ENCODE measurements at regions not wholly inside any gene's neighbourhood (a gene's known extent, or its start where the extent isn't known, plus 50 kb on each side); places are given as distances from the start of the nearest gene placed in this dataset.
"Not testable (repeated sequence)": the region's sequence is repeated elsewhere in the genome, so short reads cannot be mapped to it uniquely, and the experiment has no call there.

DNA sequence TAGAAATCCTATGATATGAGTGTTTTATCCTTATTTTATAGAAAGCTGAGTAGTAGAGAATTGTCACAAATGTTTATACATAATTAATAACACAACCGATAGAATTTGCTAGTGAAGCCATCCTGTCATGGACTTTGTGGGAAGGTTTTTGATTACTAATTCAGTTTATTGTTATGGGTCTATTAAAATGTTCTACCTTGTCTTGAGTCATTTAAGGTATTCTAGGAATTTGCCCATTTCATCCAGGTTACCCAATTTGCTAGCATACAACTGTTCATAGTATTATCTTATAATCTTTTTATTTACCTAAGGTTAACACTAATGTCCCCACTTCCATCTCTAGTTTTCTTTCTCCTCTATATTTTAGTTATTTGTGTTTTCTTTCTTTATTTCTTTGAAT is 553.1 kb upstream of the ATXN7L3B start:
- no peaks in the 10 kb centered on the region for H3K9me3 ChIP-seq (ENCODE audit: control insufficient read depth in 1 of 2, low read length in 2 of 2)
- H3K27me3 ChIP-seq (ENCODE audit: low read depth, low read length): no peaks in the 10 kb centered on the region
- no peak overlapping the region for H3K4me3 ChIP-seq (ENCODE audit: low read depth in 1 of 2, low read length in 2 of 2)
- H3K36me3 ChIP-seq (ENCODE audit: control insufficient read depth in 1 of 2, insufficient read depth in 2 of 2, low read length in 2 of 2): no peaks in the 10 kb centered on the region
- no peaks in the 10 kb centered on the region for H3K4me1 ChIP-seq (ENCODE audit: control insufficient read depth in 1 of 2, insufficient read depth in 2 of 2, low read length in 2 of 2)
- no peak overlapping the region for H3K27ac ChIP-seq (ENCODE audit: low read length)

DNA sequence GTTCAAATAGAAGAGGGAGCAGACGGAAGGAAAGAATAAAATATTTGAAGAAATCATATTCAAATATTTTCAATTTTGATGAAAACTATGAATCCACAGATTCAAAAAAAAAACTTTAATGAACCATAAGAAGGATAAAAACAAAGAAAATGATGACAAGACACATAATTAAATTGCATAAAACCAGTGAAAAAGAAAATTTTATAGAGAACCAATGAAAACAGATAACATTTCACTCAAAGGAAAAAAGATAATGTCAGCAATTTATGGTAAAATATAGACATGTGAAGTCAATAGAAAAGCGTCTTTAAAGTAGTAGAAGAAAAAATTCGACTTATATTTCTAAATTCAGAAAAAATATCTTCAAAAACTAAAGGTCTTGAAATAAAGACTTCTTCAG is 546.5 kb upstream of the ATXN7L3B start:
- Histone ChIP-seq H3K9me3 (ENCODE audit: control insufficient read depth in 1 of 2, low read length in 2 of 2) (no peaks in the 10 kb centered on the region), H3K27me3 (ENCODE audit: low read depth, low read length) (no peaks in the 10 kb centered on the region), H3K4me1 (ENCODE audit: control insufficient read depth in 1 of 2, insufficient read depth in 2 of 2, low read length in 2 of 2) (no peaks in the 10 kb centered on the region), H3K36me3 (ENCODE audit: control insufficient read depth in 1 of 2, insufficient read depth in 2 of 2, low read length in 2 of 2) (no peaks in the 10 kb centered on the region), H3K4me3 (ENCODE audit: low read depth in 1 of 2, low read length in 2 of 2) (no peak overlapping the region), H3K27ac (ENCODE audit: low read length) (no peak overlapping the region)

DNA sequence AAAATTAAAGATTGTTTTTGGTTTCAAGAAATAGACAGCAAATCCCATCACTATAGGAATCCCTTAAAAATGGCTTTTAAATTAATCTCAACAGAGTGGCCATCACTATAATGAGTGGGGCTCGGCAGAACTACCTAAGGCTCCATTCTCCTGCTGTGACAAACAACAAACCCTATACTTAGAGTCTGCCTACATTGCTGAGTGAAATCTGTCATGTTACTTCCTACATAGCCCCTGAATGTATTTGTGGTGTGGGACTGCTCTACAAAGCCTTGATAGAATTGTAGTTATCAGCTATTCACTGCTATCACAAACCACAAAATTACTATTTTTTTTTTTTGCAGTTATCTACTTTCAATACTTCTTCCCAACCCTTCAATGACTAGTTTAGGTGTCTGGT is 538.7 kb upstream of the ATXN7L3B start:
- Histone ChIP-seq H3K27me3 (ENCODE audit: low read depth, low read length) (no peaks in the 10 kb centered on the region), H3K4me1 (ENCODE audit: control insufficient read depth in 1 of 2, insufficient read depth in 2 of 2, low read length in 2 of 2) (no peaks in the 10 kb centered on the region), H3K9me3 (ENCODE audit: control insufficient read depth in 1 of 2, low read length in 2 of 2) (no peaks in the 10 kb centered on the region), H3K36me3 (ENCODE audit: control insufficient read depth in 1 of 2, insufficient read depth in 2 of 2, low read length in 2 of 2) (no peaks in the 10 kb centered on the region), H3K4me3 (ENCODE audit: low read depth in 1 of 2, low read length in 2 of 2) (no peak overlapping the region), H3K27ac (ENCODE audit: low read length) (no peak overlapping the region)

DNA sequence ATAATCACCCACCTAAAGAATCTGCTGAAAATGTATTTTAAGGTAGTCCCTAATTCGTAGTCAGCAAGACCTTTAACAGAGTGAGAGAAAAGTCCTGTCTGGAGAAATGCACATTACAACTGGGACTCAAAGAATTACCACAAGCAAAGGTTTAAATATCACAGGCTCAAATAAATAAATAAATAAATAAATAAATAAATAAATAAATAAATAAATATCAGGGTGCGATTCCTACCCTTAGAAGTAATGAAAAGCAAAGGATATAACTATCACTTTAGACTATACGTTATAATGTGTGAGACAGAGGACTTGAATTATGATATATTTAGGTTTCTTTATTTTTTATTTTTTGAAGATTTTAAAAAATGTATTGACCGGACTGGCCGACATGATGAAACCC is 522.5 kb upstream of the ATXN7L3B start:
- no peaks in the 10 kb centered on the region for H3K4me1 ChIP-seq (ENCODE audit: control insufficient read depth in 1 of 2, insufficient read depth in 2 of 2, low read length in 2 of 2)
- no peak overlapping the region for H3K4me3 ChIP-seq (ENCODE audit: low read depth in 1 of 2, low read length in 2 of 2)
- no peaks in the 10 kb centered on the region for H3K36me3 ChIP-seq (ENCODE audit: control insufficient read depth in 1 of 2, insufficient read depth in 2 of 2, low read length in 2 of 2)
- no peak overlapping the region for H3K27ac ChIP-seq (ENCODE audit: low read length)
- no peaks in the 10 kb centered on the region for H3K27me3 ChIP-seq (ENCODE audit: low read depth, low read length)
- H3K9me3 ChIP-seq (ENCODE audit: control insufficient read depth in 1 of 2, low read length in 2 of 2): no peaks in the 10 kb centered on the region

- H3K4me1 ChIP-seq (ENCODE audit: control insufficient read depth in 1 of 2, insufficient read depth in 2 of 2, low read length in 2 of 2); H3K36me3 ChIP-seq (ENCODE audit: control insufficient read depth in 1 of 2, insufficient read depth in 2 of 2, low read length in 2 of 2); H3K4me3 ChIP-seq (ENCODE audit: low read depth in 1 of 2, low read length in 2 of 2); H3K27ac ChIP-seq (ENCODE audit: low read length); H3K9me3 ChIP-seq (ENCODE audit: control insufficient read depth in 1 of 2, low read length in 2 of 2); H3K27me3 ChIP-seq (ENCODE audit: low read depth, low read length): not testable (repeated sequence)
Measured at GRCh38 chr12:74016324-74016723, 521.3 kb upstream of the ATXN7L3B start.

GRCh38 chr12:74018849-74019248 is 518.8 kb upstream of the ATXN7L3B start:
- H3K4me1 ChIP-seq (ENCODE audit: control insufficient read depth in 1 of 2, insufficient read depth in 2 of 2, low read length in 2 of 2): no peaks in the 10 kb centered on the region
- no peak overlapping the region for H3K4me3 ChIP-seq (ENCODE audit: low read depth in 1 of 2, low read length in 2 of 2)
- no peak overlapping the region for H3K27ac ChIP-seq (ENCODE audit: low read length)
- no peaks in the 10 kb centered on the region for H3K36me3 ChIP-seq (ENCODE audit: control insufficient read depth in 1 of 2, insufficient read depth in 2 of 2, low read length in 2 of 2)
- no peaks in the 10 kb centered on the region for H3K9me3 ChIP-seq (ENCODE audit: control insufficient read depth in 1 of 2, low read length in 2 of 2)
- H3K27me3 ChIP-seq (ENCODE audit: low read depth, low read length): no peaks in the 10 kb centered on the region

GRCh38 chr12:74021937-74022336 is 515.7 kb upstream of the ATXN7L3B start:
- Histone ChIP-seq H3K4me1 (ENCODE audit: control insufficient read depth in 1 of 2, insufficient read depth in 2 of 2, low read length in 2 of 2) (no peaks in the 10 kb centered on the region), H3K27me3 (ENCODE audit: low read depth, low read length) (no peaks in the 10 kb centered on the region), H3K36me3 (ENCODE audit: control insufficient read depth in 1 of 2, insufficient read depth in 2 of 2, low read length in 2 of 2) (no peaks in the 10 kb centered on the region), H3K27ac (ENCODE audit: low read length) (no peak overlapping the region), H3K4me3 (ENCODE audit: low read depth in 1 of 2, low read length in 2 of 2) (no peak overlapping the region), H3K9me3 (ENCODE audit: control insufficient read depth in 1 of 2, low read length in 2 of 2) (no peaks in the 10 kb centered on the region)

DNA sequence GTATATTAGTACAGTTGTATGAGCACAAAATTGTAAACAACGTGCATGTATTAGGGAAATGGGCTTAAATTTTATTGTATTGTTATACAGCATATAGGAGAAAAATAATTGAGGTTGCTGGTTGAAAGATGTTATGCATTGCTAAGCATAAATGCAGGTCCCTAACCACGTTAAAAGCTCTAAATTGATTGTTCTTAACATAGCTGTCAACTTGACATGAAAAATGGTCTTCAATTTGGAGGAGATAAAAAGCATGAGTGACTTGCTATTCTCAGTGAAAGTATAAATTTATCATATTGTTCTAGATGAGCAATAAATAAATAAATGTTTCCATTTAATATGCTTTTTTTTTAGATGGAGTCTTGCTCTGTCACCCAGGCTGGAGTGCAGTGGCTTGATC is 506.6 kb upstream of the ATXN7L3B start:
- Histone ChIP-seq H3K9me3 (ENCODE audit: control insufficient read depth in 1 of 2, low read length in 2 of 2) (no peaks in the 10 kb centered on the region), H3K27ac (ENCODE audit: low read length) (no peak overlapping the region), H3K4me3 (ENCODE audit: low read depth in 1 of 2, low read length in 2 of 2) (no peak overlapping the region), H3K4me1 (ENCODE audit: control insufficient read depth in 1 of 2, insufficient read depth in 2 of 2, low read length in 2 of 2) (no peaks in the 10 kb centered on the region), H3K36me3 (ENCODE audit: control insufficient read depth in 1 of 2, insufficient read depth in 2 of 2, low read length in 2 of 2) (no peaks in the 10 kb centered on the region), H3K27me3 (ENCODE audit: low read depth, low read length) (no peaks in the 10 kb centered on the region)

- no peaks in the 10 kb centered on the region for H3K27me3 ChIP-seq (ENCODE audit: low read depth, low read length)
- H3K36me3 ChIP-seq (ENCODE audit: control insufficient read depth in 1 of 2, insufficient read depth in 2 of 2, low read length in 2 of 2): no peaks in the 10 kb centered on the region
- no peak overlapping the region for H3K4me3 ChIP-seq (ENCODE audit: low read depth in 1 of 2, low read length in 2 of 2)
- H3K9me3 ChIP-seq (ENCODE audit: control insufficient read depth in 1 of 2, low read length in 2 of 2): no peaks in the 10 kb centered on the region
- no peaks in the 10 kb centered on the region for H3K4me1 ChIP-seq (ENCODE audit: control insufficient read depth in 1 of 2, insufficient read depth in 2 of 2, low read length in 2 of 2)
- H3K27ac ChIP-seq (ENCODE audit: low read length): no peak overlapping the region
Measured at GRCh38 chr12:74033531-74033930, 504.1 kb upstream of the ATXN7L3B start.

DNA sequence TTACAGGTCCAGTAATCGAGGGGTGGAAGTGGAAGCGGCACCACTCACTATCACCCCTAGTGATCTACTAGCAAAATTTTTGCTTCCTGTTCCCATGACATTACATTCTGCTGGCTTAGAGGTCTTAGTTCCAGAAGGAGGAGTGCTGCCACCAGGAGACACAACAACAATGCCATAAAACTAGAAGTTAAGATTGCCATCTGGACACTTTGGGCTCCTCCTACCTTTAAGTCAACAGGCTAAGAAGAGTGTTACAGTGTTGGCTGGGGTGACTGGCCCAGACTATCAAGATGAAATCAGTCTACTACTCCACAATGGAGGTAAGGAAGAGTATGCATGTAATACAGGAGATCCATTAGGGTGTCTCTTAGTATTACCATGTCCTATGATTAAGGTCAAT is 498.5 kb upstream of the ATXN7L3B start:
- H3K9me3 ChIP-seq (ENCODE audit: control insufficient read depth in 1 of 2, low read length in 2 of 2); H3K4me3 ChIP-seq (ENCODE audit: low read depth in 1 of 2, low read length in 2 of 2); H3K36me3 ChIP-seq (ENCODE audit: control insufficient read depth in 1 of 2, insufficient read depth in 2 of 2, low read length in 2 of 2); H3K4me1 ChIP-seq (ENCODE audit: control insufficient read depth in 1 of 2, insufficient read depth in 2 of 2, low read length in 2 of 2); H3K27ac ChIP-seq (ENCODE audit: low read length); H3K27me3 ChIP-seq (ENCODE audit: low read depth, low read length): not testable (repeated sequence)

- Histone ChIP-seq H3K4me3 (ENCODE audit: low read depth in 1 of 2, low read length in 2 of 2) (no peak overlapping the region), H3K4me1 (ENCODE audit: control insufficient read depth in 1 of 2, insufficient read depth in 2 of 2, low read length in 2 of 2) (no peaks in the 10 kb centered on the region), H3K36me3 (ENCODE audit: control insufficient read depth in 1 of 2, insufficient read depth in 2 of 2, low read length in 2 of 2) (no peaks in the 10 kb centered on the region), H3K27me3 (ENCODE audit: low read depth, low read length) (no peaks in the 10 kb centered on the region), H3K9me3 (ENCODE audit: control insufficient read depth in 1 of 2, low read length in 2 of 2) (no peaks in the 10 kb centered on the region), H3K27ac (ENCODE audit: low read length) (no peak overlapping the region)
Measured at GRCh38 chr12:74043343-74043742, 494.3 kb upstream of the ATXN7L3B start.

DNA sequence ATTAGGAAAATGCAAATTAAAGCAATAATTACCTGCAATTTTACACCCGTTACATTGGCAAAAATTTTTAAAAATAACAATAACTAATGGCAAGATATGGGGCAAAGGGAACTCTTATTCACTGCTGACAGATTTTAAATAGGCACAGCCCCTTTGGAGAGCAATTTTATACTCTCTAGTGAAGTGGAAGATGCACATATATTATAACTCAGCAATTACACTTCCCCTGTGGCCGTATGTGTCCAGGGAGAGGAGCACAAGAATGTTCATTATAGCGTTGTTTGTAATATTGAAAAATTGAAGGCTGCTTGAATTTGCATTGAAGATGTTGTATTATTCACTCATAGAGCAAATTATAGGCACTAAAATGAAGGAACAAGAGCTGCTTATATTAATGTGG is 488.3 kb upstream of the ATXN7L3B start:
- no peaks in the 10 kb centered on the region for H3K36me3 ChIP-seq (ENCODE audit: control insufficient read depth in 1 of 2, insufficient read depth in 2 of 2, low read length in 2 of 2)
- H3K27me3 ChIP-seq (ENCODE audit: low read depth, low read length): no peaks in the 10 kb centered on the region
- H3K4me1 ChIP-seq (ENCODE audit: control insufficient read depth in 1 of 2, insufficient read depth in 2 of 2, low read length in 2 of 2): no peaks in the 10 kb centered on the region
- H3K4me3 ChIP-seq (ENCODE audit: low read depth in 1 of 2, low read length in 2 of 2): no peak overlapping the region
- H3K9me3 ChIP-seq (ENCODE audit: control insufficient read depth in 1 of 2, low read length in 2 of 2): no peaks in the 10 kb centered on the region
- H3K27ac ChIP-seq (ENCODE audit: low read length): no peak overlapping the region

All from muscle layer of duodenum (tissue), 2 donors.